Mucosa of descending colon (tissue), 3 donors: ENCODE measurements at regions not wholly inside any gene's neighbourhood (a gene's known extent, or its start where the extent isn't known, plus 50 kb on each side); places are given as distances from the start of the nearest gene placed in this dataset.
"Not testable (repeated sequence)": the region's sequence is repeated elsewhere in the genome, so short reads cannot be mapped to it uniquely, and the experiment has no call there.

Experiments
- ATAC-seq: fragments of 200-7000 bp; cut with Tn5 transposase; one replicate; pipeline ENCODE4 v1.9.1; 2020; ENCODE audit warnings: mild to moderate bottlenecking, moderate library complexity
- DNase-seq, 3 donors: peaks; one replicate each; pipeline ENCODE4 v3.0.0-alpha.2; 2020
- H3K36me3 ChIP-seq: fragments of 200-600 bp; one replicate; pipeline ENCODE4 v1.8.0; 2021; ENCODE audit warnings: low read depth, mild to moderate bottlenecking
- H3K4me1 ChIP-seq: fragments of 200-600 bp; one replicate; pipeline ENCODE4 v1.8.0; 2021; ENCODE audit warnings: low read depth, mild to moderate bottlenecking
- H3K4me3 ChIP-seq: fragments of 200-600 bp; one replicate; pipeline ENCODE4 v1.8.0; 2021; ENCODE audit warnings: mild to moderate bottlenecking
- H3K9me3 ChIP-seq: fragments of 200-600 bp; one replicate; pipeline ENCODE4 v1.8.0; 2021; ENCODE audit warnings: mild to moderate bottlenecking
- intact Hi-C, 2 donors: fragments of 100-400 bp; cut with DNase I in 1 of 2; cut with micrococcal nuclease in 1 of 2; formaldehyde crosslinking; loops; one replicate each; pipeline versions ENCODE4 v1.11.0 to v1.11.1; 2022; cut with DNase I, micrococcal nuclease
- TF ChIP-seq, protein P1 (sequence below): fragments of 200-600 bp; IDR thresholded peaks from one replicate; pipeline ENCODE4 v1.8.0; 2022; ENCODE audit warnings: antibody characterized with exemption, mild to moderate bottlenecking
- donor health status: DM: no; HTN: no; CAD: no; lungs with moderate emphysema.
- donor health status: DM: no; HTN: no; CAD: no.
- donor health status: DM: no; HTN: yes; CAD: no.

DNA sequence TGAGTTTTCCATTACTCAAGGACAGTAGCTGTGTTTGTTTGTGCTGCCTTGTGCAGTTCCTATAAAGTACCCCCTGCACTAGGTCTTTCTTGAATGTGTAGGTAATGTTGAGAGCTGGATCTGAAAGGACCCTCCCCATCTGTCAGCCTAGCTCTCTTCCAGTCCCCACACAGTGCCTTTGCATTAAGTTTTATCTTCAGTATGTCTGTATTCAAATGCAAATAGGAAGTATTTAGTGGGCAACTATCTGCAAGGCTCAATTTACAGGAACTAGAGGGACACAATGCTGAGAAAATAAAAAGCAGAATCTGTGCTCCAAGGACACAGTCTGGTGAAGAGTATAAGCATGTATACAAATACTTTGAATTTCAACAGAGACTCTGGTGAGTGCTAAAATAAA lies 558.5 kb downstream of the RFC3 start:
- Histone ChIP-seq H3K36me3 (no peaks in the 10 kb centered on the region), H3K4me3 (no peak overlapping the region), H3K9me3 (no peaks in the 10 kb centered on the region), H3K4me1 (no peaks in the 10 kb centered on the region)
- TF ChIP-seq, protein P1, sequence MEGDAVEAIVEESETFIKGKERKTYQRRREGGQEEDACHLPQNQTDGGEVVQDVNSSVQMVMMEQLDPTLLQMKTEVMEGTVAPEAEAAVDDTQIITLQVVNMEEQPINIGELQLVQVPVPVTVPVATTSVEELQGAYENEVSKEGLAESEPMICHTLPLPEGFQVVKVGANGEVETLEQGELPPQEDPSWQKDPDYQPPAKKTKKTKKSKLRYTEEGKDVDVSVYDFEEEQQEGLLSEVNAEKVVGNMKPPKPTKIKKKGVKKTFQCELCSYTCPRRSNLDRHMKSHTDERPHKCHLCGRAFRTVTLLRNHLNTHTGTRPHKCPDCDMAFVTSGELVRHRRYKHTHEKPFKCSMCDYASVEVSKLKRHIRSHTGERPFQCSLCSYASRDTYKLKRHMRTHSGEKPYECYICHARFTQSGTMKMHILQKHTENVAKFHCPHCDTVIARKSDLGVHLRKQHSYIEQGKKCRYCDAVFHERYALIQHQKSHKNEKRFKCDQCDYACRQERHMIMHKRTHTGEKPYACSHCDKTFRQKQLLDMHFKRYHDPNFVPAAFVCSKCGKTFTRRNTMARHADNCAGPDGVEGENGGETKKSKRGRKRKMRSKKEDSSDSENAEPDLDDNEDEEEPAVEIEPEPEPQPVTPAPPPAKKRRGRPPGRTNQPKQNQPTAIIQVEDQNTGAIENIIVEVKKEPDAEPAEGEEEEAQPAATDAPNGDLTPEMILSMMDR, result no peak
- intact Hi-C loops, result no loop called here
- ATAC-seq (no peak), DNase-seq (no peak)

DNA sequence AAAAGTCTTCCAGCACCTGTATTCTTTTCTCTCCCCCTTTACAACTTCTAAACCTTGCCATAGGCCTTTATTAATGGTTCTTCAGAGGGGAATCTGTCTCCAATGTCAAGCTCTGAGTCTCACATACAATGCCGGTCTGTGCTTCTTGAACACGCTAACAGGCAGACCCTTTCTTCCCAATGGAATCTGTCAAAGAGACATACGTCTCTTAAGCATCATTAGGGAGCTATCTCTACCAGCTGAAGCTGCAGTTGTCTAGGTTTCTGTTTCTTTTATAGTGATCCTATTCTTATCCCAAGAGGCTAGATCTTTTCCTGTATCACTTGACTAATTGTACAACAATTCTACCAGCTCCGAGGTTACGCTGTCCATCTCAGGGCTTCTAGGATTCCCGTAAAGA lies 560.8 kb upstream of the NBEA start:
- H3K36me3 ChIP-seq, result no peaks in the 10 kb centered on the region
- intact Hi-C loops, result no loop called here
- H3K9me3 ChIP-seq, result no peaks in the 10 kb centered on the region
- ATAC-seq (no peak), DNase-seq (no peak)
- TF ChIP-seq, protein P1, result no peak
- H3K4me3 ChIP-seq, result no peak overlapping the region
- H3K4me1 ChIP-seq, result no peaks in the 10 kb centered on the region

DNA sequence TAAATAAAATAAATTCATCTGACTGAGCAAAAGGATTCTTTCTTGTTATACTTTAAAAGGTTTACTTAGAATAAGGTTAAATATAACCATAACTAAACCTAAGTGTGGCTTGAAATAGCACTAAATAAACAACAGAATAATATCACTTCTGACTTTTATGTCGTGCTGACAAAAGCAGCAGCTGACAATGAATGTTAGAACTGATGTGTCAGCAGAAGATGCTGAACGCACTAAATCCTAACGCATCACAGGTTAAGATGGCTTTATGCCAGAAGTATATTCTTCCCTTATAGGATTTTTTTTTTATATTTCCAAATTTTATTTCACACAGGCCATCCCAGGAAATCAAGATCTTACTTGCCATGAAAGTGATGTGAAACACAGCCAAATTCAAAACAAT lies 558.3 kb upstream of the NBEA start:
- Histone ChIP-seq H3K4me1 (no peaks in the 10 kb centered on the region), H3K36me3 (no peaks in the 10 kb centered on the region), H3K9me3 (no peaks in the 10 kb centered on the region), H3K4me3 (no peak overlapping the region)
- DNase-seq (no peak), ATAC-seq (no peak)
- intact Hi-C loops, result no loop called here
- TF ChIP-seq, protein P1, result no peak

DNA sequence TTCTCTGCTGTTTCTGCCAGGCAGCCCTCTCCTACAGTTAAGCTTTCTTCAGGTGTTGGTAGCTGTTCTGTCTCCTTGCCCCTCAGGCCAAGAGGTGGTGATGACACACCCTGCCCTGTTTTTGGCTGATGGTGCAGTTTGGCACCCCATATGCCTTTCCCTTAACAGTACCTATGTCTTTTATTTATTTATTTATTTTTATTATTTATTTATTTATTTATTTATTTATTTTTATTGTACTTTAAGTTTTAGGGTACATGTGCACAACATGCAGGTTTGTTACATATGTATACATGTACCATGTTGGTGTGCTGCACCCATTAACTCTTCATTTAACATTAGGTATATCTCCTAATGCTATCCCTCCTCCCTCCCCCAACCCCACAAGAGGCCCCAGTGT lies 555.8 kb upstream of the NBEA start:
- DNase-seq, H3K9me3 ChIP-seq, intact Hi-C loops, ATAC-seq, H3K4me3 ChIP-seq, H3K4me1 ChIP-seq, H3K36me3 ChIP-seq: not testable (repeated sequence)

DNA sequence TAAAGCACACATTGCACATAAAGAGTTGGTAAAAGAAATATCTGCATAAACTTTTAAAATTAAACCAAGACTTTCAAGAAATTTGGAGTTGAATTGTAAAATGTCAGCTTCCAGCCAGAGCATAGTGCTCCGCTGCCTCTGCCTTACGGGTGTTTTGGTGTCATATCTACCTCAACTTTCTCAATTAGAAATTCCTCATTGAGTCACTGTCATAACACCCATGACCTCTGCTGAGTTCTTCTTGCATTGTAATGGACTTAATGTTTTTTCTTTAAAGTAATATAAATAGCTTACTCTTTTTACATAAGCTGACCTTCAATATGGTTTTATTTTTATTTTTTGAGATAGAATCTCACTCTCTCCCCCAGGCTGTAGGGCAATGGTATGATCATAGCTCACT lies 551.0 kb upstream of the NBEA start:
- Histone ChIP-seq H3K4me1 (no peaks in the 10 kb centered on the region), H3K4me3 (no peak overlapping the region), H3K36me3 (no peaks in the 10 kb centered on the region), H3K9me3 (peaks cover 13% of the 10 kb centered on the region)
- DNase-seq (no peak), ATAC-seq (no peak)
- intact Hi-C loops, result no loop called here
- TF ChIP-seq, protein P1, result no peak

DNA sequence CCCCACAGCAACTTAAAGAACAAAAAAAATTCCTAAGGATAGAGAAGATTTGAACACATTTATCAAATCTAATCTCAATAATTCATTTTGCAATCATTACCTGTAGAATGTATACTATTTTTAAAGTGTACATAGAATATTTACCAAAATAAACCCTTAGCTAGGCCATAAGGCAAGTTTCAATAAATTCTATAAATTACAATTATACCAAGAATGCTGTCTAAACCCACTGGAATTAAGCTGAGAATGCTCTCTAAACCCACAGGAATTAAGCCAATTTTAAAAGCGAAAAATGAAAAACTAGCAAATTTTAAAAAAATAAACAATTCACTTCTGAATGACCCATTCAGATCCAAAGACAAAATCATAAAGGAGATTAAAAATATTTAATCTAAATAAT lies 540.4 kb upstream of the NBEA start:
- DNase-seq (no peak), ATAC-seq (no peak)
- Histone ChIP-seq H3K36me3 (no peaks in the 10 kb centered on the region), H3K4me3 (no peak overlapping the region), H3K9me3 (no peaks in the 10 kb centered on the region), H3K4me1 (no peaks in the 10 kb centered on the region)
- intact Hi-C loops, result no loop called here
- TF ChIP-seq, protein P1, result no peak
